ENCODE measurements at regions not wholly inside any gene's neighbourhood (a gene's known extent, or its start where the extent isn't known, plus 50 kb on each side); places are given as distances from the start of the nearest gene placed in this dataset.

DNA sequence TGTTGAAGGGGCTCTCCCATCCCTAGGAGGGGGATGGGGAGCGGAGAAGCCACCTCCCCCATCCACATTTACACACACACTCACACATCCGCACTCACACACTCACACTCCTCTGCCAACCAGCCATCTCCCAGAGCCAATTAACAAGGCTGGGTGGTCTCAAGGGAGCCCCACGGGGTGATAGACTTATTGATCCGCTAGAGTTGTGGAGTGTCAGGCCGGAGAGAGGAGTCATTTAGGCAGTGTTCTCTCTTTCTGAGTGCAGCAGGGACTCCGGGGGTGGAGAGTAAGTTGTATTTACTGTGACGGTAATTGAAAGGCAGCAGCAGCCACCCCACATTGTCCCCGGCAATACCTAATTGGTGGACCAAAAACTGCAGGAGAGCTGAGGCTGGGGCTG lies 61.6 kb downstream of the KLHDC7A start:
- TF ChIP-seq CREB1 (CRISPR knock-in tag; IDR thresholded peaks at IDR 0.05; ENCODE audit: low read depth) (no peak), STAT1 (IDR thresholded peaks at IDR 0.05; ENCODE audit: unreplicated experiment) (no peak), EZH2 (IDR thresholded peaks at IDR 0.05; ENCODE audit: low read depth, unreplicated experiment) (no peak), POLR2AphosphoS5 (IDR thresholded peaks at IDR 0.05; ENCODE audit: low read depth) (no peak), ZNF331 (CRISPR knock-in tag; IDR thresholded peaks at IDR 0.05; ENCODE audit: low read depth) (no peak), EZH2phosphoT487 (IDR thresholded peaks at IDR 0.05; ENCODE audit: unreplicated experiment) (no peak), NANOG (IDR thresholded peaks at IDR 0.05; ENCODE audit: borderline replicate concordance) (no peak), ZNF114 (CRISPR knock-in tag; IDR thresholded peaks at IDR 0.05) (no peak), JUNB (IDR thresholded peaks at IDR 0.05; ENCODE audit: unreplicated experiment) (no peak)
- TF ChIP-seq, protein P1, sequence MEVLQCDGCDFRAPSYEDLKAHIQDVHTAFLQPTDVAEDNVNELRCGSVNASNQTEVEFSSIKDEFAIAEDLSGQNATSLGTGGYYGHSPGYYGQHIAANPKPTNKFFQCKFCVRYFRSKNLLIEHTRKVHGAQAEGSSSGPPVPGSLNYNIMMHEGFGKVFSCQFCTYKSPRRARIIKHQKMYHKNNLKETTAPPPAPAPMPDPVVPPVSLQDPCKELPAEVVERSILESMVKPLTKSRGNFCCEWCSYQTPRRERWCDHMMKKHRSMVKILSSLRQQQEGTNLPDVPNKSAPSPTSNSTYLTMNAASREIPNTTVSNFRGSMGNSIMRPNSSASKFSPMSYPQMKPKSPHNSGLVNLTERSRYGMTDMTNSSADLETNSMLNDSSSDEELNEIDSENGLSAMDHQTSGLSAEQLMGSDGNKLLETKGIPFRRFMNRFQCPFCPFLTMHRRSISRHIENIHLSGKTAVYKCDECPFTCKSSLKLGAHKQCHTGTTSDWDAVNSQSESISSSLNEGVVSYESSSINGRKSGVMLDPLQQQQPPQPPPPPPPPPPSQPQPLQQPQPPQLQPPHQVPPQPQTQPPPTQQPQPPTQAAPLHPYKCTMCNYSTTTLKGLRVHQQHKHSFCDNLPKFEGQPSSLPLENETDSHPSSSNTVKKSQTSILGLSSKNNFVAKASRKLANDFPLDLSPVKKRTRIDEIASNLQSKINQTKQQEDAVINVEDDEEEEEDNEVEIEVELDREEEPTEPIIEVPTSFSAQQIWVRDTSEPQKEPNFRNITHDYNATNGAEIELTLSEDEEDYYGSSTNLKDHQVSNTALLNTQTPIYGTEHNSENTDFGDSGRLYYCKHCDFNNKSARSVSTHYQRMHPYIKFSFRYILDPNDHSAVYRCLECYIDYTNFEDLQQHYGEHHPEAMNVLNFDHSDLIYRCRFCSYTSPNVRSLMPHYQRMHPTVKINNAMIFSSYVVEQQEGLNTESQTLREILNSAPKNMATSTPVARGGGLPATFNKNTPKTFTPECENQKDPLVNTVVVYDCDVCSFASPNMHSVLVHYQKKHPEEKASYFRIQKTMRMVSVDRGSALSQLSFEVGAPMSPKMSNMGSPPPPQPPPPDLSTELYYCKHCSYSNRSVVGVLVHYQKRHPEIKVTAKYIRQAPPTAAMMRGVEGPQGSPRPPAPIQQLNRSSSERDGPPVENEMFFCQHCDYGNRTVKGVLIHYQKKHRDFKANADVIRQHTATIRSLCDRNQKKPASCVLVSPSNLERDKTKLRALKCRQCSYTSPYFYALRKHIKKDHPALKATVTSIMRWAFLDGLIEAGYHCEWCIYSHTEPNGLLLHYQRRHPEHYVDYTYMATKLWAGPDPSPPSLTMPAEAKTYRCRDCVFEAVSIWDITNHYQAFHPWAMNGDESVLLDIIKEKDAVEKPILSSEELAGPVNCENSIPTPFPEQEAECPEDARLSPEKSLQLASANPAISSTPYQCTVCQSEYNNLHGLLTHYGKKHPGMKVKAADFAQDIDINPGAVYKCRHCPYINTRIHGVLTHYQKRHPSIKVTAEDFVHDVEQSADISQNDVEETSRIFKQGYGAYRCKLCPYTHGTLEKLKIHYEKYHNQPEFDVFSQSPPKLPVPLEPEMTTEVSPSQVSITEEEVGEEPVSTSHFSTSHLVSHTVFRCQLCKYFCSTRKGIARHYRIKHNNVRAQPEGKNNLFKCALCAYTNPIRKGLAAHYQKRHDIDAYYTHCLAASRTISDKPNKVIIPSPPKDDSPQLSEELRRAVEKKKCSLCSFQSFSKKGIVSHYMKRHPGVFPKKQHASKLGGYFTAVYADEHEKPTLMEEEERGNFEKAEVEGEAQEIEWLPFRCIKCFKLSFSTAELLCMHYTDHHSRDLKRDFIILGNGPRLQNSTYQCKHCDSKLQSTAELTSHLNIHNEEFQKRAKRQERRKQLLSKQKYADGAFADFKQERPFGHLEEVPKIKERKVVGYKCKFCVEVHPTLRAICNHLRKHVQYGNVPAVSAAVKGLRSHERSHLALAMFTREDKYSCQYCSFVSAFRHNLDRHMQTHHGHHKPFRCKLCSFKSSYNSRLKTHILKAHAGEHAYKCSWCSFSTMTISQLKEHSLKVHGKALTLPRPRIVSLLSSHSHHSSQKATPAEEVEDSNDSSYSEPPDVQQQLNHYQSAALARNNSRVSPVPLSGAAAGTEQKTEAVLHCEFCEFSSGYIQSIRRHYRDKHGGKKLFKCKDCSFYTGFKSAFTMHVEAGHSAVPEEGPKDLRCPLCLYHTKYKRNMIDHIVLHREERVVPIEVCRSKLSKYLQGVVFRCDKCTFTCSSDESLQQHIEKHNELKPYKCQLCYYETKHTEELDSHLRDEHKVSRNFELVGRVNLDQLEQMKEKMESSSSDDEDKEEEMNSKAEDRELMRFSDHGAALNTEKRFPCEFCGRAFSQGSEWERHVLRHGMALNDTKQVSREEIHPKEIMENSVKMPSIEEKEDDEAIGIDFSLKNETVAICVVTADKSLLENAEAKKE (CRISPR knock-in tag; IDR thresholded peaks at IDR 0.05): no peak
- TF ChIP-seq, protein P2, sequence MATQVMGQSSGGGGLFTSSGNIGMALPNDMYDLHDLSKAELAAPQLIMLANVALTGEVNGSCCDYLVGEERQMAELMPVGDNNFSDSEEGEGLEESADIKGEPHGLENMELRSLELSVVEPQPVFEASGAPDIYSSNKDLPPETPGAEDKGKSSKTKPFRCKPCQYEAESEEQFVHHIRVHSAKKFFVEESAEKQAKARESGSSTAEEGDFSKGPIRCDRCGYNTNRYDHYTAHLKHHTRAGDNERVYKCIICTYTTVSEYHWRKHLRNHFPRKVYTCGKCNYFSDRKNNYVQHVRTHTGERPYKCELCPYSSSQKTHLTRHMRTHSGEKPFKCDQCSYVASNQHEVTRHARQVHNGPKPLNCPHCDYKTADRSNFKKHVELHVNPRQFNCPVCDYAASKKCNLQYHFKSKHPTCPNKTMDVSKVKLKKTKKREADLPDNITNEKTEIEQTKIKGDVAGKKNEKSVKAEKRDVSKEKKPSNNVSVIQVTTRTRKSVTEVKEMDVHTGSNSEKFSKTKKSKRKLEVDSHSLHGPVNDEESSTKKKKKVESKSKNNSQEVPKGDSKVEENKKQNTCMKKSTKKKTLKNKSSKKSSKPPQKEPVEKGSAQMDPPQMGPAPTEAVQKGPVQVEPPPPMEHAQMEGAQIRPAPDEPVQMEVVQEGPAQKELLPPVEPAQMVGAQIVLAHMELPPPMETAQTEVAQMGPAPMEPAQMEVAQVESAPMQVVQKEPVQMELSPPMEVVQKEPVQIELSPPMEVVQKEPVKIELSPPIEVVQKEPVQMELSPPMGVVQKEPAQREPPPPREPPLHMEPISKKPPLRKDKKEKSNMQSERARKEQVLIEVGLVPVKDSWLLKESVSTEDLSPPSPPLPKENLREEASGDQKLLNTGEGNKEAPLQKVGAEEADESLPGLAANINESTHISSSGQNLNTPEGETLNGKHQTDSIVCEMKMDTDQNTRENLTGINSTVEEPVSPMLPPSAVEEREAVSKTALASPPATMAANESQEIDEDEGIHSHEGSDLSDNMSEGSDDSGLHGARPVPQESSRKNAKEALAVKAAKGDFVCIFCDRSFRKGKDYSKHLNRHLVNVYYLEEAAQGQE (IDR thresholded peaks at IDR 0.05; ENCODE audit: unreplicated experiment): no peak
- TF ChIP-seq, protein P3, sequence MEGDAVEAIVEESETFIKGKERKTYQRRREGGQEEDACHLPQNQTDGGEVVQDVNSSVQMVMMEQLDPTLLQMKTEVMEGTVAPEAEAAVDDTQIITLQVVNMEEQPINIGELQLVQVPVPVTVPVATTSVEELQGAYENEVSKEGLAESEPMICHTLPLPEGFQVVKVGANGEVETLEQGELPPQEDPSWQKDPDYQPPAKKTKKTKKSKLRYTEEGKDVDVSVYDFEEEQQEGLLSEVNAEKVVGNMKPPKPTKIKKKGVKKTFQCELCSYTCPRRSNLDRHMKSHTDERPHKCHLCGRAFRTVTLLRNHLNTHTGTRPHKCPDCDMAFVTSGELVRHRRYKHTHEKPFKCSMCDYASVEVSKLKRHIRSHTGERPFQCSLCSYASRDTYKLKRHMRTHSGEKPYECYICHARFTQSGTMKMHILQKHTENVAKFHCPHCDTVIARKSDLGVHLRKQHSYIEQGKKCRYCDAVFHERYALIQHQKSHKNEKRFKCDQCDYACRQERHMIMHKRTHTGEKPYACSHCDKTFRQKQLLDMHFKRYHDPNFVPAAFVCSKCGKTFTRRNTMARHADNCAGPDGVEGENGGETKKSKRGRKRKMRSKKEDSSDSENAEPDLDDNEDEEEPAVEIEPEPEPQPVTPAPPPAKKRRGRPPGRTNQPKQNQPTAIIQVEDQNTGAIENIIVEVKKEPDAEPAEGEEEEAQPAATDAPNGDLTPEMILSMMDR (conservative IDR thresholded peaks at IDR 0.05; ENCODE audit: low read depth in 2 of 2): no peak
- TF ChIP-seq, protein P4, sequence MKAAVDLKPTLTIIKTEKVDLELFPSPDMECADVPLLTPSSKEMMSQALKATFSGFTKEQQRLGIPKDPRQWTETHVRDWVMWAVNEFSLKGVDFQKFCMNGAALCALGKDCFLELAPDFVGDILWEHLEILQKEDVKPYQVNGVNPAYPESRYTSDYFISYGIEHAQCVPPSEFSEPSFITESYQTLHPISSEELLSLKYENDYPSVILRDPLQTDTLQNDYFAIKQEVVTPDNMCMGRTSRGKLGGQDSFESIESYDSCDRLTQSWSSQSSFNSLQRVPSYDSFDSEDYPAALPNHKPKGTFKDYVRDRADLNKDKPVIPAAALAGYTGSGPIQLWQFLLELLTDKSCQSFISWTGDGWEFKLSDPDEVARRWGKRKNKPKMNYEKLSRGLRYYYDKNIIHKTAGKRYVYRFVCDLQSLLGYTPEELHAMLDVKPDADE (IDR thresholded peaks at IDR 0.05): no peak
- no peaks in the 10 kb centered on the region for H3K27me3 ChIP-seq (ENCODE audit: insufficient read depth)
- no peaks in the 10 kb centered on the region; the same call in 1 of the 2 replicates for H3K9me2 ChIP-seq (ENCODE audit: insufficient read depth)
- peaks cover 15% of the 10 kb centered on the region; the same call in 1 of the 2 replicates for H3K4me1 ChIP-seq (ENCODE audit: insufficient read depth)
- Mint-ChIP-seq H3K36me3 (ENCODE audit: low read depth) (peaks cover 7% of the 10 kb centered on the region; the same call in 1 of the 3 replicates), H3K27me3 (ENCODE audit: insufficient read depth, low read depth, poor library complexity) (peaks cover 6% of the 10 kb centered on the region), H3K27ac (no peak overlapping the region), H3K9me3 (peaks cover 8% of the 10 kb centered on the region), H3K4me1 (peaks cover 20% of the 10 kb centered on the region), H3K4me3 (0 out of 3 replicates have a peak overlapping the region, but pooled peaks have one; percentile 3)
- H3K36me3 ChIP-seq (ENCODE audit: insufficient read depth): no peaks in the 10 kb centered on the region
- DNase-seq (ENCODE audit: low spot score) (peak; percentile 33), ATAC-seq (peak; percentile 83)
- H3K4me2 ChIP-seq: peak overlapping the region; percentile 71
- H3K4me3 ChIP-seq: 0 out of 2 replicates have a peak overlapping the region, but pooled peaks have one; percentile 9
- H3F3A ChIP-seq (replicated peaks; ENCODE audit: low read depth): no peaks in the 10 kb centered on the region
- H3K79me2 ChIP-seq (replicated peaks; ENCODE audit: insufficient read depth): no peaks in the 10 kb centered on the region
- peak overlapping the region; percentile 96 for H2AFZ ChIP-seq
- no peak overlapping the region for H3K27ac ChIP-seq (ENCODE audit: low read depth)
- no peaks in the 10 kb centered on the region for H4K20me1 ChIP-seq (replicated peaks; ENCODE audit: insufficient read depth)
